ACC112 (cell line): ENCODE measurements at regions not wholly inside any gene's neighbourhood (a gene's known extent, or its start where the extent isn't known, plus 50 kb on each side); places are given as distances from the start of the nearest gene placed in this dataset.
"Not testable (repeated sequence)": the region's sequence is repeated elsewhere in the genome, so short reads cannot be mapped to it uniquely, and the experiment has no call there.

ENCODE experiments used
- H2AFZ ChIP-seq: fragments of 200-600 bp; sonication (generic); one replicate; pipeline ENCODE4 v1.6.0; 2017; ENCODE audit warnings: antibody characterized with exemption, low read length; ENCODE audit not compliant: unreplicated experiment
- H3K27ac ChIP-seq: fragments of 200-600 bp; sonication (generic); 2 replicates; pipeline ENCODE4 v1.5.1; 2014; ENCODE audit warnings: low read depth, mild to moderate bottlenecking, antibody characterized with exemption, low read length, moderate library complexity
- H3K27me3 ChIP-seq: fragments of 200-600 bp; sonication (generic); 2 replicates; pipeline ENCODE4 v1.6.1; 2014; ENCODE audit warnings: mild to moderate bottlenecking, antibody characterized with exemption, low read length, moderate library complexity, mixed read lengths; ENCODE audit not compliant: insufficient read depth
- H3K36me3 ChIP-seq: fragments of 200-600 bp; sonication (generic); 2 replicates; pipeline ENCODE4 v1.6.1; 2016; ENCODE audit warnings: mild to moderate bottlenecking, antibody characterized with exemption, low read length, moderate library complexity, mixed read lengths; ENCODE audit not compliant: insufficient read depth
- H3K4me1 ChIP-seq: fragments of 200-600 bp; sonication (generic); one replicate; pipeline ENCODE4 v1.6.1; 2016; ENCODE audit warnings: low read length, mixed read lengths; ENCODE audit not compliant: insufficient read depth, unreplicated experiment, control insufficient read depth
- H3K4me3 ChIP-seq: fragments of 200-600 bp; sonication (generic); 2 replicates; pipeline ENCODE4 v1.5.1; 2014; ENCODE audit warnings: mild to moderate bottlenecking, low read depth, low read length
- H3K79me2 ChIP-seq: fragments of 200-600 bp; sonication (generic); one replicate; pipeline ENCODE4 v1.6.0; 2016; ENCODE audit warnings: low read length; ENCODE audit not compliant: control insufficient read depth, unreplicated experiment, insufficient read depth

DNA sequence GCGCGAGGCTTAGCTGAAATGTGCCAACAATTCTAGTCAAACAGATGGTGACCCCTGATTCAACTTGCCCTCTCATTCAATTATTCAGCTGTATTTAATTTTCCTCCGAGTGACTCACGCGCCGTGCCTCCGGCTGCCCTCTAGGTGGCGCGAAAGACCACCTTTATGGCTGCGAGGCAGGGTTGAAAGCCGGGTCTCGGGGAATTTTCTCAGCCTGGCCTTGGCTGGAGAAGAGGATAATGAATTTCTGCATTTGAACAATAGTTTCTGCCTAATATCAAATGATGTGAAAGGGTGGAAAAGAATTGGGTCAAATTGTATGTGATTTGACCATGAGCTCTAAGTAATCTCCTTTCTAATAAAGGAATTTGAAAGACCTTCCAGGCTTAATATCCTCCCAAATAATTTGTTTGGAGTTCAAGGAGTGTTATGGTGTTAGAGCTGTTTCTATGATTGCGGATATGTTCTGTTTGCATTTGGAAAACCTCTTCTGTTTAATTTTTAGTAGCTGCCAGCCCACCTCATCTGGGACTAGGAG lies 310.9 kb downstream of the ZNF536 start:
- Histone ChIP-seq H3K27me3 (0 out of 2 replicates have a peak, but pooled peaks cover 5% of the 10 kb centered on the region), H3K79me2 (no peaks in the 10 kb centered on the region), H3K4me3 (no peak overlapping the region), H3K36me3 (no peaks in the 10 kb centered on the region), H2AFZ (no peak overlapping the region), H3K4me1 (no peaks in the 10 kb centered on the region), H3K27ac (no peak overlapping the region)

GRCh38 chr19:30682146-30682998 lies 310.2 kb downstream of the ZNF536 start:
- no peaks in the 10 kb centered on the region for H3K4me1 ChIP-seq
- H3K4me3 ChIP-seq = no peak overlapping the region
- no peak overlapping the region for H3K27ac ChIP-seq
- 0 out of 2 replicates have a peak, but pooled peaks cover 2% of the 10 kb centered on the region for H3K27me3 ChIP-seq
- no peak overlapping the region for H2AFZ ChIP-seq
- H3K36me3 ChIP-seq = no peaks in the 10 kb centered on the region
- H3K79me2 ChIP-seq = no peaks in the 10 kb centered on the region

GRCh38 chr19:30681162-30682100 lies 309.2 kb downstream of the ZNF536 start:
- no peaks in the 10 kb centered on the region for H3K4me1 ChIP-seq
- H3K36me3 ChIP-seq = no peaks in the 10 kb centered on the region
- H3K4me3 ChIP-seq = no peak overlapping the region
- H3K27ac ChIP-seq = no peak overlapping the region
- H3K79me2 ChIP-seq = no peaks in the 10 kb centered on the region
- no peak overlapping the region for H2AFZ ChIP-seq
- no peaks in the 10 kb centered on the region for H3K27me3 ChIP-seq

- not testable (repeated sequence) for H3K27me3 ChIP-seq, H3K79me2 ChIP-seq, H3K36me3 ChIP-seq, H3K4me3 ChIP-seq, H2AFZ ChIP-seq, H3K27ac ChIP-seq, H3K4me1 ChIP-seq
Observed at GRCh38 chr19:30680399-30680798, 308.2 kb downstream of the ZNF536 start.

DNA sequence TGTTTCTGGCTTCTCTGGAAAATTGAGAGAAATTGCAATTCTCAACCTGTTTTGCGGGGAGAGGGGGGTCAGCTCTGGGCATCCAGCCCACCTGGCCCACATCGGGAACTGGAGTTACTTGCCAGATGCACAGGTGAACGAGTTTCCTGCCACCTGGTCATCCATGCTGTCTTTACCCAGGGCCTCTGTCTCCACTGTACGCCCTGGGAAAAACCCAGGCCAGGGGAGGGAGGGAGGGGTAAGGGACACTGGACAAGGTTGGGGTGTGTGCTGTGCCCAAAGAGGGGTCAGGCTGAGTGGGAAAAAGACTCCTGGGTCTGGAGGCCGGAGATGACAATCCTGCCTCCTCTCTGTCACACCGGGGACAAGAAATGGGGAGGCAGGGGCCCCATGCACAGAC lies 307.6 kb downstream of the ZNF536 start:
- Histone ChIP-seq H3K27ac (no peak overlapping the region), H2AFZ (no peak overlapping the region), H3K79me2 (no peaks in the 10 kb centered on the region), H3K27me3 (peaks cover 3% of the 10 kb centered on the region; the same call in 1 of the 2 replicates), H3K4me1 (no peaks in the 10 kb centered on the region), H3K36me3 (no peaks in the 10 kb centered on the region), H3K4me3 (no peak overlapping the region)

DNA sequence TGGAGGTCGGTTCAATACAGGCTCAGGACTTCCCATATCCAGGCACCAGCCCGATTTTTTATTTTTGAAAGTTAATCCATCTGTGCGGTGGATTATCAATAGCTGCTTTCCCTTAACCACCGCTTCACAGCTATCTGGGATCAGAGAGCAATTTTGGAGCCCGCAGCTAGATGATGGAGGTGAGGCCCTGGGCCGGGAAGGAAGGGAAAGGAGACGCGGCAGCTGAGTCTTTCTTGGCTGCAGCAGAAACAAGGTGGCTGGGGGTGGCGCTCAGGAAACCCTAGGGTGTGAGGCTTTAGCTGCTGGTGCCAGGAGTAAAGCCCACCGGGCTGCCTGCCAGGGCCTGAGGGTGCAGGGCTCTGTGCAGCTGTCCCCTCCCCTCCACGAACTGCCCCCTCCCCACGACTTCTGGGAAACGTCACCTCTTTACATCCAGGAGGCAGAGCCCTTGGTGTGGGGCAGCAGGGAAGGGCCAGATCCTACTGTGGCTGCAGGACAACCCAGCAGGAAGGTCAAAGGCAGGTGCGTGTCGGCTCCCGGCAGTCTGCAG lies 307.0 kb downstream of the ZNF536 start:
- H2AFZ ChIP-seq = no peak overlapping the region
- peaks cover 3% of the 10 kb centered on the region; the same call in 1 of the 2 replicates for H3K27me3 ChIP-seq
- no peaks in the 10 kb centered on the region for H3K4me1 ChIP-seq
- no peak overlapping the region for H3K27ac ChIP-seq
- H3K4me3 ChIP-seq = no peak overlapping the region
- no peaks in the 10 kb centered on the region for H3K79me2 ChIP-seq
- H3K36me3 ChIP-seq = no peaks in the 10 kb centered on the region

GRCh38 chr19:30678168-30678567 lies 306.0 kb downstream of the ZNF536 start:
- Histone ChIP-seq H3K36me3 (no peaks in the 10 kb centered on the region), H3K4me3 (no peak overlapping the region), H3K4me1 (no peaks in the 10 kb centered on the region), H2AFZ (no peak overlapping the region), H3K27ac (no peak overlapping the region), H3K79me2 (no peaks in the 10 kb centered on the region), H3K27me3 (peaks cover 3% of the 10 kb centered on the region; the same call in 1 of the 2 replicates)

- H3K4me3 ChIP-seq = no peak overlapping the region
Observed at GRCh38 chr19:30677702-30678101, 305.5 kb downstream of the ZNF536 start.

DNA sequence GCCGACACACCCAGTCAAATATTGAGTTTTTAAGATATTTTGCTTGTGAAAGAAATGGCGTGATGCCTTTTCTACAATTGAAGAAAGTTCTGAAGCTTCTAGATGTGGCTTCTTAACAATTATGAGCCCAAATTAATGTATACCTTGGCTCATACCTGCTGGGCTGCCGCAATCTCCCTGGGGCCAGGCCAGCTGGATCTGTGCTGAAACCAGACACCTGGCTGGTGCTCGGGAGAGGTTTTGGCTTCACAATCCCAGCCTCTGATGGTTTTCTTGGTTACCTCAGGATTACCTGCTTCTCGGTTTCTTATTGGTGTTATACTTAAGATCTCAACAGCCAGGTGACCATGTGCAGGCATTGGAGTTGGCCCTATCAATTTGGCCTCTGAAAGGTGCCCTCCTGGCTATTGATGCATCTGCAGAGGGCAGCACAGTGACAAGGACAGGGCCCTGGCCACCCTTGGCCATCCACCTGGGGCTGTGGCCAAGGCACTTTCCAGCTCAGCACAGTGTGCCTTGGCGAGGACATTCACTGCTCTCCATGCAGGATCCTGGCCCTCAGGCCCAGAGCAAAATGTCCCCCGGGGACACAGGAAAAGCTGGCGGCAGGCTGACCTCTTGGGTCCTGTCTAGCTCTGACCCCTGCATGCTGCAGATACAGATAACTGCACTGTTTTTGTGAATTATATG lies 305.0 kb downstream of the ZNF536 start:
- H3K27me3 ChIP-seq = peaks cover 3% of the 10 kb centered on the region; the same call in 1 of the 2 replicates
- no peak overlapping the region for H3K4me3 ChIP-seq
- H3K4me1 ChIP-seq = no peaks in the 10 kb centered on the region
- H2AFZ ChIP-seq = no peak overlapping the region
- no peaks in the 10 kb centered on the region for H3K36me3 ChIP-seq
- no peak overlapping the region for H3K27ac ChIP-seq
- no peaks in the 10 kb centered on the region for H3K79me2 ChIP-seq

More at GRCh38 chr19:30677702-30678101, 305.5 kb downstream of the ZNF536 start:
- Histone ChIP-seq H3K36me3 (no peaks in the 10 kb centered on the region), H2AFZ (no peak overlapping the region), H3K4me1 (no peaks in the 10 kb centered on the region), H3K27me3 (peaks cover 3% of the 10 kb centered on the region; the same call in 1 of the 2 replicates), H3K79me2 (no peaks in the 10 kb centered on the region), H3K27ac (no peak overlapping the region)

DNA sequence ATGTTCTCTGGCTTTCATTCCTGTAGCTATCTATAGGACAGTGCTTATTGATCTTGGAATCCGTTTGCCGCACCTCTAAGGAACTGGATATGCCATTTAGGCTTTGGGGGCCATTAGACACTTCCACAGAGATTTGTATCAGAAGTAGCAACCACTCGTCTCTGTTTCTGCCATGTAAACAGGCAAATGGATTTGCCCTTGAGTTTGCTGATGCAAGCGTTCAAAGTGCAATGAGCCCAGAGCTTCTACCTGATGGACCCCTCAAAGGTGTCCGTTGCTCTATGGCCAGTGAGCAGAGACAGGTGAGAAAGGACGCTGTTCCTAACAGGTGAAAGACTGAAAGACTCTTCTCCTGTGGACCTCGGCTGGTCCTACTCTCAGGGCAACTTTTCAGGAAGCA lies 302.9 kb downstream of the ZNF536 start:
- peaks cover 3% of the 10 kb centered on the region; the same call in 1 of the 2 replicates for H3K27me3 ChIP-seq
- H3K79me2 ChIP-seq = no peaks in the 10 kb centered on the region
- H2AFZ ChIP-seq = no peak overlapping the region
- H3K36me3 ChIP-seq = no peaks in the 10 kb centered on the region
- no peak overlapping the region for H3K4me3 ChIP-seq
- no peaks in the 10 kb centered on the region for H3K4me1 ChIP-seq
- H3K27ac ChIP-seq = no peak overlapping the region
